GM21737 (cell line): ENCODE measurements at regions not wholly inside any gene's neighbourhood (a gene's known extent, or its start where the extent isn't known, plus 50 kb on each side); places are given as distances from the start of the nearest gene placed in this dataset.

Experiments used
- ATAC-seq: cut with Tn5 transposase; IDR thresholded peaks from one replicate; pipeline ENCODE4 v1.9.1; 2021; ENCODE audit warnings: mild to moderate bottlenecking, moderate library complexity; ENCODE audit not compliant: unreplicated experiment

DNA sequence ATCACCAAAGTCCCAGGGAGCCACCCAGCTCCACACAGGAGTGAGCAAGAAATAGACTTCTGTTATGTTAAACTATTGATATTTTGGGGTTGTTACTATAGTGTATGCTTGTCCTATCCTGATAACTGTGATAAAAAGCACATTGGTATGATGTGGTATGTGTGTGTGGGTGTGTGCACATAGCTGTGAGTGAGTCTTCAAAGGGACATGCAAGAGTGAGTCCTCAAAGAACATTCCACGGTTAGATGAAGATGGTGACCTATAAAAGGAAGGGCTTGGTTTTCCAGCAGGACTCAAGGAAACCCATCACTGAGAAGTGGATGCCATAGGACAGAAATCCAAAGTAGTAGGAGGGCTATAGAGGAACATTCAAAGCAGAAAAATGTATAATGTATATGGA is 342.9 kb downstream of the TSN start:
- no peak for ATAC-seq

DNA sequence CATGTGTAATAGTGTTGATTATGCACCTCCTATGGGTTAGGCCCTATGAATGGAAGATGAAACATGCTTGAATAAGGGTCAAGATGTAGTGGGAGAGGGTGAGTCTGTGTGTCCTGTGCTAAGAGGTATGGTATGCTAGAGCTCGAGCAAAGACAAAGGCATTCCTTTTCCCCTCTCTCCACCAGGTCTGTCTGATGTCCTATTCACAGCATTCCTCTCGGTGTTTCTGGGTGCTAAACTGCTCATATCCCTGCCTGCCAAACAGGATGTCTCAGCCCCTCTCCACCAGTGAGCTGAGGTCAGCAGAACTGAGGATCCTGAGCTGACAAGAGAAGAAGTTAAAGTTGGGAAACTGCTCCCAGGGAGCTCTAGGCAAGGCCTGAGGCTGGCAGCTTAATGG is 344.9 kb downstream of the TSN start:
- no peak for ATAC-seq

DNA sequence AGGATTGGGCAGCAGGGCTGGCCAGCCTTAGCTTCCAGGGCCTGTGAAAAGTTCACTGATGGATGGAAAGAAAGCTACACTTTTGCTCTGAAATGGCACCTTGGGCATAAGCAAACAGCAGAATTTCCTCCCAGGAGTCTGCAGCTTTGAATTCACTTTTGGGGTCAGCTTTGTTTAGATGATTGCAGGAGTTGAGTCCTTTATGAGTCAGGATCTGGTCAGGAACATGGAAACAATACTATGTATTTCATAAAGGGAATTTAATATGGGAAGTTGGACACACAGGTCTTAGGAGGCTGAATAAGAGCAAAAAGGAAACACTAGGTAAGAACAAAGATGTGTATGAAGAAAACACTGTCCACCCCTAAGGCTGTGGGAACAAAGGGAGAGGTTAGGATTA is 345.3 kb downstream of the TSN start:
- ATAC-seq, result no peak

DNA sequence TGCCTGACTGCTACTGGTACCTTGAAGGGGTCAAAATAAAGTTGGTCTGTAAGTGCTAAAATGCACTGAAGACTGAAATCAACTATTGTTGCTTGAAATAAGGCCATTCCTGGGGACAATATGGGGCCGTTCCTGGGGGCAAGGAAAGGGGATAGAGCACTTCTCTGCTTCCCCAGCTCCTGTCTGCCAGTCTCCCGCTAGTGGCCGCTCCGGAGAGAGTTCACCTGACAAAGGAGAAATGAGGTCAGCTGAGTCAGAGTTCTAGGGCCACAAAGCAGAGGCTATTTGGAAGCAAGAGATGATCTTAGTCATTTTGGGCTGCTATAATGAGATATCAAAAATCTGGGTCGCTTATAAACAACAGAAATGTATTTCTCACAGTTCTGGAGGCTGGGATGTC is 345.9 kb downstream of the TSN start:
- ATAC-seq, result no peak

DNA sequence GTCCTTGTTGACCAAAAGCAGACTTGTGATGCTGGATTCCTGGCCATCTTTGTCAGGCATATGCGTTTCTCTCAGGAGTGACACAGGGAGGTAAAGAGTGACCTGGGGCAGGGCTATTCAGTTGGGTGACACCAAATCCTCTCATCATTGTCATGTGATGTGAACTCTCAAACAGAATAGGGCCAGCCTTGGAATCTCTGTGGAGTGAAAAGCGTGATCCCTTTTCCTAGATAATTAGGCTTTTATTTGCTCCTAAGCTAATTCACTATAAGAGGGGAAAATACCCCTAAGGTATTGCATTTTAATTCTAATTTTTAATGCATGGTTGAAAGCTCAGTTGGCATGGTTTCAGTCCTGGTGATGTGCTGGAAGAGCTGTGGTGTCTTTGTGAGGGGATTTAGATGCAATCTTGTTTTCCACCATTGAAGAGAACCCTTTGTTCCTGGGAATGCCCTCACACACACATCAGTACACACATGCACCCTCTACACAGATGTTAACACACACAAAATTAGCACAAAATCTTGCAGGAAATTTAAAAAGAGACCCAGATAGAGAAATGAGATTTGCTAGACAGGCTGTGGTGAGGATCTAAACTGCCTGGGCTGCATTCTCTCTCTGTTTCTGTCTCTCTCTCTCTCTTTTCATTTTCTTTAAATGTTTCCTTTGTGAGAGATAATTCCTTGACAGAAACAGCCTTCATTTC is 349.9 kb downstream of the TSN start:
- no peak for ATAC-seq

DNA sequence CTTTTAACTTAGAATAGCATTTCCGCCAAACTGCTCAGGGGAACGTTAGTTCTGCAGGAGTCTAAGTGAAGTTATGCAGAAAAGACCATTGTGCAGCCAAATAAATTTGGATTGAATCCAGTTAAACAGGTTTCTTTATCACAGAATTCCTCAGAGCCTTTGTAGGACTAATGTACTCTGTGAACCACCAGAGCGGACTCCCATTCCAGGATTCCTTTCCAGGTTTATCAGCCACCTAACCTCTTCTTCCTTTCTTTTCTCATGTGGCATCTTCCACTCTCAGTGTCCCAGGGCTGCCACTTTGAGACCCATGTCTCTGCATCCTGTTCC is 350.4 kb downstream of the TSN start:
- no peak for ATAC-seq

DNA sequence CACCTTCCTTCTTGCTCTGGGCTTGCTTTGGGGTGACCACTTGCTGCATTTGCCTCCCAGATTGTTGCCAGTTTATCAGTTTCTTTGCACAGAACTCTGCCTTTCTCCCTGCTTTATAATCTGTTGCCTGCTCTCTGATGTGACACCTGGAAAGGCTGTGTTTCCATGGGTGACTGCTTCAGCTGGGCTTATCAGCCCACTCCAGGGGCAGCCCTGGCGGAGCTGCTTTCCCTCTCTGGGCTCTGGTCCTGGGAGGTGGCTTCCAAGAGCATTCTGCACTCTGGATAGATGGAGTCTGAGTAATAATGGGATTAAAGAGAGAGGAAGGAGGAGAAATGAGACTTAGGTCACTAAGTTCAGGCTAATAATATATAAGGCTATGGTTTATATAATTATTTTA is 352.7 kb downstream of the TSN start:
- ATAC-seq, result no peak

DNA sequence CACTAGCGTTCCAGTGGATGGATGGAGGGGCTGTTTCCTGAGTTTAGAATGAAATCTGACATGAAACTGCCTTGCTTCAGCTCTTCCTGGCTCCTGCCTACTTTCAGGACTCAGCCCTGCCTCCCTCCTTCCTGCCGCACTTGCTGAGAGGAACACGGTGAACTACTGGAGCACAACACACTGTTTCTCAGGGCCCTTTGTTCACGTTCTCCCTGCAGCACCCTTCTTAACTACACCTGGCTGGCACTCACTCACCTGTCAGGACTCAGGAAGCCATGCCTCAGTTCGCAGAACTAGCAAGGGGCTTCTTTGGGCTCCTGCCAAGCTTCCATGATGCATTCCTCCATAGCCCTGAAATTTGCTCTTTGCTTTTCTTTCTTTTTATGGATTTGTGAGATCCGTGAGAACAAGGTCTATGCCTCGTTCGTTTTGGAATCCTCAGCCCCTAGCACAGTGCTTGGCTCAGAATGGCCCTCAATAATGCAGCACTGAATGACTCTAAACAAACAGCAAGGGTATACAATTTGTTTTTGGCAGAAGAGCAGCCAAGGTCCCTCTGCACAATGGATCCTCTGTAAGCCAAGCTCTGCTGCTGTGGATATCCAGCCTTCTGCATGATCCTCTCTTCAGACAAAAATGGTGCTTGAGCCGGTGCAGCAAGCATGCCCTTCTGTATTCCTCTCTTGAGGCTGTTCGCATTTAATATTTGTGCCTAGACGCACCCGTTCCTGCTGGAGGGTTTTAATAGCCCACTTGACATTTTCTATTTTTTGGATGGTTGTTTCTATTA is 357.0 kb downstream of the TSN start:
- ATAC-seq, result no peak

DNA sequence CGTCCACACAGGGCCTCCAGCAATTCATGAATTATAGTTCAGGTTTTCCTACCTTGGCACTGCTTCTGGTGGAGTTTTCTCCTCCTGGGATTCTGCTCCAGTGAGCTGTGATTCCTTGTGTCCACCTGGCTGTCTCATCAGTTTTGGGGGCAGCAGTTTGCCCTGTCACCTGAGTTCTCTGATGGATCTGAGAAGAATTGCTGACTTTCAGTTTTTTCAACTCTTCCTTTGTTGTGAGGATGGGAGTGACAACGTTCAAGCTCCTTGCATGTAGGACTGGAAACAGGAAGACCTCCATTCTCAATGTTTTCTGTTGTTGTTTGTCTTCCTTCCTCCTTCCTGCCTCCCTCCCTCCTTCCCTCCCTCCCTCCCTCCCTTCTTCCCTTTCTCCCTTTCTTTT is 359.0 kb downstream of the TSN start:
- no peak for ATAC-seq

DNA sequence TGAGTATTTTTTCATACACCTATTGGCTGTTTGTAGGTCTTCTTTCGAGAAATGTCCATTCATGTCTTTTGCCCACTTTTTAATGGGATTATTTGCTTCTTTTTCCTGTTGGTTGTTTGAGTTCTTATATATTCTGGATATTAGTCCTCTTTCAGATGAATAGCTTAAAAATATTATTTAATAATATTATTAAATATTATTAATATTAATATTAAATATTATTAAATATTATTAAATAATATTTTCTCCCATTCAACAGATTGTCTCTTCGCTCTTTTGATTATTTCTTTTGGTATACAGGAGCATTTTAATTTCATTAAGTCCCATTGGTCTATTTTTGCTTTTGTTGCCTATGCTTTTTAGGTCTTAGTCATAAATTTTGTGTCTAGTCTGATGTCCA is 361.9 kb downstream of the TSN start:
- no peak for ATAC-seq

DNA sequence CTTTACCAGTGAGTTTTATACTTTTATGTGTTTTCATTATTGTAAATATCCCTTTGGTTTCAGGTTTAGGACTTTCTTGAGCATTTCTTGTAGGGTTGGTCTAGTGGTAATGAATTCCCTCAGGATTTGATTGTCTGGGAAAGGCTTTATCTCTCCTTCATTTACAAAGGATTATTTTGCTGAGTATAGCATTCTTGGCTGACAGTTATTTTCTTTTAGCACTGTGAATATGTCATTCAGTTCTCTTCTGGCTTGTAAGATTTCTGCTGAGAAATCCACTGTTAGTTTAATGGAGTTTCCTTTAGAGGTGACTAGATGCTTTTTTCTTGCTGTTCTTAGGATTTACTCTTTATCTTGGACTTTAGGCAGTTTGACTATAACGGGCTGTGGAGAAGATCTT is 373.9 kb downstream of the TSN start:
- ATAC-seq, result no peak

DNA sequence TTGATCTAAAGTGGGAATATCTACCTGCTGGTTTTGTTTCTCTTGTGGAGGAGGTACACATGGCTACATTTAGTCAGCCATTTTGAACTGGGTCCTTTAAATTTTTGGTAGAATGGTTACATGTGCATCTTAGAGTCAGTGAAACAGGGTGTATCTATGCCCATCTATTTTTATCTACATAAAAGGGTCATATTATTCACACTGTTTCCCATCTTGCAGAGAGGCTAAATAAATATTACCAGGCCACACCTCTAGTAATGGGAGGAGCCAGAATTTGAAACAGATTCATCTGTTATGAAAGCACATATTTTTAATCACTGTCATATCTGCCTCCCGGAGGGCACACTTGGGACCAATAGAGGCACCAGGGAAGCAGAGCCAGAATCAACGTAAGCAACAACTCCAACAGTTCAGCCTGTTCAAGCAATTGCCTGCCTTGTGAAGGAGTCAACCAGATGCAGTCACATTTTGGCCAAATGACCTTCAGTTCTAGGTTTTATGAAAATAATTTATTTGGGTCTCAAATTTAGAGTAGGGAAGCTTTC is 376.8 kb downstream of the TSN start:
- no peak for ATAC-seq

DNA sequence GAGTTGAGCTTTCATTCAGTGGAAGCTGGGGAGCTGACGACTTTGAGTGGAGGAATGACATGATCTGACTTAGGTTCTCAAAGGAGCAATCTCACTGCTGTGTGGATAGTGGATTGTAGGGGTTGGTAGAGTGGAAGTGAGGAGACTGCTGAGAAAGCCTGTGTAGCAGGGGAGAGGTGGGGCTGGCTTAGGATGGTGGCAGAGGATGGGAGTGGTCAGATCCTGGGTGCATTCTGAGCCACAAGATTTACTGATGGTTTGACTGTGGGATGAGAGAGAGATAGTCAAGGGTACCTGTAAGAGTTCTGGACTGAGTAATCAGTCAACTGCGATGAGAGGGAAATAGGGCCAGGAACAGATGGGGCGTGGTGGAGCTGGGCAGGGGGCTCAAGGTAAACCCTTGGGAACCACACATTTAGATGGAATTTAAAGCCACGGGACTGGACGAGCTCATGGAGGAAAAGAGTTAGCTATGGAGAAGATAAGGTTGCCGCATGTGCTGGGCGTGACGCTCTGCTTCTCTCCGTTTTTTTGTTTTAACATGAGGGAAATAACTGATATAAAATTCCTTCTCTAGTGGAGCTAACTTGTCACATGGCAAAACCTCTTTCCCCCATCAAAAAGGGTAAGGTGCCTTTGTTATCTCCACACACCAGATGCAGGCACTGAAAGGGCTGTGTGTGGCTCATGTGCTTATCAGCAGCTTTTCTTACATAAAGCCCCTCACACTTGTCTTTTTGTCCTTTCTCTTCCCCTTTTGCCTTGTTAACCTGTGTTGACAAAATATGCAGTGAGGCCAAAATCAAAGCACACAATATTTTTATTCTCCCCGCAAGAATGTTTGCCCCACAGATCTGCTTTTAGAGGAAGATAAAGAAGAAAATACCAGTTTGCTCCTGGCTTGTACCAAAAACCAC is 379.8 kb downstream of the TSN start:
- no peak for ATAC-seq

DNA sequence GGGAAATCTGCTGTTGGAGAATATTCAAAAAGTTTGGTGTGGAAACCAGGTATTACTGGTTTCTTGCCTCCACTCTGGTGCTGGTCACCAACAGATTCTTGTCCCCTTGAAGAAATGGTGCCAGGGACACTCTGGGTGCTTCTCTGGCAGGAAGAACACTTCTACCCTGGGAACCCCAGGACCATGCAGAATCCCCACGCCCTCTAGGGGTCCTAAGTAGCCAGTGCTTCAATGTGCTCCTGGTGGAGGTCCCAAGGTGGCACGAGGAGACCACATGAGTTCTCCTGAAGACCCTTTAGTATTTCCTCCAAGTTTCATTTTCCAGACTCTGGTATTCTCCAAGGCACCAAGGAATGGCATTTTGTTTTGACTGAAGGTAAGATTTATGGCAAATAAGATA is 380.6 kb downstream of the TSN start:
- ATAC-seq, result peak; percentile 57

DNA sequence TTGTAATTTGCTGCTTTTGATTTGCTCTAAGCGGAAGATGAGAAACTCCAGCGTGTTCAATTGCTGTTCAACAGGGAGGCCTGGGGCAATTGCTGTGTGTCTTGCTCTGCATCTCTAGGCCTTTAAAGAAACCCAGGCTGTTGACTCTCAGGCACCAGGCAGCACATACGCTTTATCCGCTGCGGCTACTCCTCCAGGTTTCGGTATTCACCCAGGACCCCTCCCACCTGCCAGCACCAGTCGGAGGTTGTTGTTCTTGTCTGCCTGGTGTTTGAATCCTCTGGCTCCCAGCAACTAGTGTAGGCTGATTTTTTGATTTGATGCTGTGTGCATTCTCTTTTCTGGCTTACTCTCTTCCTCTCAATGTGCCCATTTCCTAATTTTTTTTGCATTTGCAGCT is 383.1 kb downstream of the TSN start:
- ATAC-seq, result no peak

DNA sequence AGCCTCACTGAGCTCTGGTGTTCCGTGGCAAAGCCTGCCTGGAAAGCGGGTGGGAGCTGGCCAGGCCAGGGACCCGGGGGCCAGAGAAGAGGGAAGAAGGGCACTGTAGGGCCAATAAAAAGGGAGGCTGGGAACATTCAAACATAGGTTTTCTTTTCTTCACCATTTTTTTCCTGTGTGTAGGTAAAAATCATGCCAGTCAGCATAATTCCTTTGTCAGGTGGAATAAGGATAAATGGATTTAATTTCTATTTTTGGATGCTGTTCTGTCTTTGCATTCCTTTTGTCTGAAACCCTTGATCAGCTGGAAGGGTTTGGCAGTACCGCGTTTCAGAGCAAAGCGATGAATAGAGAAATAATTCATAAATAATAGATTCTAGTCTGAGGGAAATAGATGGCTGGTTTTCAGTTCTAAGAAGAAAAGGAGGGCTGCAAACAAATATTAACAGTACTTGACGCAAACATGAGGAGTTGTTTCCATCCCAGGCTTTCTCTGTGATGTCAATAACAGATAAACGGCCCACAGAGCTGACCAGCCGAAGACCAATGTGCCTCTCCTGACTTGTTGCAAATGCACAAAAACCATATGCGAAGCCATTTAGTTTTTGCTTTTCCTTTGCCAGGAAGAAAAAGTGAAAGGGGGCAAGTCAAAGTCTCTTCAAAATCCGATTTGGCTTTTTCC is 384.4 kb downstream of the TSN start:
- ATAC-seq, result no peak

DNA sequence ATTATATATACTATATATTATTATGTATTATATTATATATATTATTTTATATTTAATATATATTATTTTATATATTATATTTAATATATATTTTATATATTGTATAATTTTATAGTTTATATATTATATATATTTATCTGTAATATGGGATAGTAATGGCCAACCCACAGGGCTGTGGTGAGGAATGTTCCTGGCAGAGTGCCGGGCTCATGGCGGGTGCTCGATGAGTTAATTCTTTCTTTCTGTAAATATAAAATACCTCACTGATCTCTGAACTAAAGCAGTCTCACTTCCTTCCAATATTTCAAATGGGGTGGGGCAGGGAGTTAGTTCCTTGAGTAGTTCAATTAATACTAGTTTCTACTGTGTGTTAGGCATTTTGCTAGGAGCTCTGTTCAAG is 389.4 kb downstream of the TSN start:
- ATAC-seq, result no peak

DNA sequence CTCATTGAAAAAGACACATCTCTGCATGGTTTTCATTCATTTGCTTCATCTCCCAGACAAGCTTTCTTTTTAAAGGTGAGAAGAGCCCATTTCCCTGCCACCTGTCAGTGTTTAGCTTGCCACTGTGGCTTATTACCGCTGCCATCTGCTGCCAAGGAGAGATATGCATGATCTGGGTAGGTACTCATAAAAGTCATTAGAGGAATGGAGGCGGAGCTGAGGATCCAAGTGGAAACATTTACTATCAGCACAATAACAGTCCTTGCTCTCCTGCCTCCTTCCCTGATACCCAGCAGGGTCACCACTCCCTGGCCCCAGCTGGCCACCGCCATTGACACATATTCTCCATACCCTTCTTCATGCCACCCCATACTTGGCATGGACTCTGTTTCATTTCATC is 390.4 kb downstream of the TSN start:
- ATAC-seq, result no peak

DNA sequence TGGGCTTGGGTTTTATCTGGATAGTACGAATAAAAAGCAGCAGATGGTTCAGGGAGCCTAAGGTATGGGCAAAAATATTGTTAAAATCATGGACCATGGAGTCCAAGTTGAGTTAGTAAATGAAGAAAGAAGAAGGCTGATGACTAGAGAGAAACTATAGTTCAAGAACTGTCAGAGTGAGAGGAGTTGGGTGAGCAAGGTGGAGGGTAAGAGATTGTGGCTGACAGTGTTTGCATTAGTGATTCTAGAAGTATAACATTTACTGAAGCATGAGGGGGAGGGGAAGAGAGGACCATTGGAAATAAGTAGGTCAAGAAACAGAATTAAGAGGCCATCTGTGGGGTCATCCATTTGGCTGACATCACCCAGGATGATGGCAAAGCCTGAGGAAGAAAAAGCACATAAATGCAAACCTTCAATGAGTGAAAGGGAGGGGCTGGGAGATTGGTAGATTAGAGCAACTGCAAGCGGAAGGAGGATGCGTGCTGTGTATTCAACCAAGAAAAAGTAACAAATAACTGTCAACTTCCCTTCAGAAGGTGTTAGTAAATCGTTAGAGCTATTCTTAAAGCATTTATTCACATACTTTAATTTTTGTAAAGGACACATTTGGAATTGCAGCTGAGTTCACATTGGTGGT is 392.8 kb downstream of the TSN start:
- no peak for ATAC-seq

DNA sequence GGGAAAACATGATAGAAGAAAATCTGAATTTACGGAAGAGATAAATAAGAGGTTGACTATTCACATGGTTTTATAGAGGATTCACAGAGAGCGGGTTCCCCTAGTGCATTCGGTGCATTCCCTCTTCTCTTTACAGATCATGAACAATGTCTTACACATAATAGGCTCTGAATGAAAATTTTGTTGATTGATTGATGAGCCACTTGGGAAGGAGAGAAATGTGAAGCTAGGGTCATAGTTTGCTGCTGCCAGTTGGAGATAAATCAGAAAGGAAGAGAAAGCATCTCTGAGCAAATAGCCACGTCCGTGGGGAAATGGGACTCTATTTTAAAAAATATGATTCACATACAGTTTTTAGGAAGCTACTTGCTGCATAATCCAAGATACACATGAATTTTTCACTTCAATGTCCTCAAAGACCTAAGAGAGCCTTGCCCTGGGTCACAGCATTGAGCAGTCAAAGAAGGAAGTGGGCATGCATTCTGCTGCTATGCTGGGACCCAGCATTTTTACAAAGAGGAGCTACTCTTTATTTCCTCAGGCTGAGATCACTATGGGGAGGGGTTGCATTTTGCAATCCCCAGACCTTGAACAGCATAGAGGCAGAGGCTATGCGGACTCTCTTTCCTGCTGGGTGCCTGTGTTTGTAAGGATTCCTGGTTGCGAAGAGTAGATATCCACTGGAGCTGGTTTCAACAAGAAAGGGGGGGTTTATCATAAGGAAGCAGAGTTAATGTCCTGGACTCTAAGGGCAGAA is 395.3 kb downstream of the TSN start:
- ATAC-seq, result no peak
